ENCODE measurements at regions not wholly inside any gene's neighbourhood (a gene's known extent, or its start where the extent isn't known, plus 50 kb on each side); places are given as distances from the start of the nearest gene placed in this dataset.

GRCh38 chrX:140249088-140249487 lies 255.8 kb downstream of the SOX3 start:
- no peak for TF ChIP-seq RARB (CRISPR knock-in tag; IDR thresholded peaks at IDR 0.05)
- TF ChIP-seq ZFP3 (CRISPR knock-in tag; IDR thresholded peaks at IDR 0.05) = no peak
- TF ChIP-seq TOX (CRISPR knock-in tag; IDR thresholded peaks at IDR 0.05; ENCODE audit: borderline replicate concordance) = no peak
